OCI-LY3 (cell line): ENCODE measurements at regions not wholly inside any gene's neighbourhood (a gene's known extent, or its start where the extent isn't known, plus 50 kb on each side); places are given as distances from the start of the nearest gene placed in this dataset.
A peak's percentile ranks its signal among the peaks of the same experiment; 100 is the strongest.

Experiments used
- H2AFZ ChIP-seq: fragments of 200-600, 300-600 bp; shearing (Covaris generic); 2 replicates; pipeline ENCODE4 v1.6.0; 2014; ENCODE audit warnings: antibody characterized with exemption, low read depth, low read length
- H3K27ac ChIP-seq: fragments of 200-600, 300-600 bp; sonication (generic); 2 replicates; pipeline ENCODE4 v1.5.1; 2014; ENCODE audit warnings: mild to moderate bottlenecking, low read length, moderate library complexity, mixed read lengths
- H3K27me3 ChIP-seq: fragments of 200-600, 300-600 bp; sonication (generic); 2 replicates; pipeline ENCODE4 v1.6.1; 2014; ENCODE audit warnings: low read depth, low read length, mixed read lengths
- H3K36me3 ChIP-seq: fragments of 200-600, 300-600 bp; sonication (generic); replicated peaks from 2 replicates; pipeline ENCODE3; 2014; ENCODE audit warnings: low read depth, low read length, mixed read lengths
- H3K4me1 ChIP-seq: fragments of 300-600, 200-600 bp; sonication (generic); 2 replicates; pipeline ENCODE4 v1.6.1; 2014; ENCODE audit warnings: low read length, mixed read lengths
- H3K4me2 ChIP-seq: fragments of 200-600, 300-600 bp; sonication (generic); 2 replicates; pipeline ENCODE4 v1.6.1; 2014; ENCODE audit warnings: low read length, mixed read lengths
- H3K4me3 ChIP-seq: fragments of 300-600, 200-600 bp; sonication (generic); 2 replicates; pipeline ENCODE4 v1.5.1; 2014; ENCODE audit warnings: antibody characterized with exemption, mild to moderate bottlenecking, low read length, moderate library complexity
- H3K79me2 ChIP-seq: fragments of 300-600, 200-600 bp; shearing (Covaris generic); 2 replicates; pipeline ENCODE4 v1.6.1; 2014; ENCODE audit warnings: mild to moderate bottlenecking, low read length, mixed read lengths
- H3K9ac ChIP-seq: fragments of 300-600, 200-600 bp; shearing (Covaris generic); 2 replicates; pipeline ENCODE4 v1.6.0; 2014; ENCODE audit warnings: mild to moderate bottlenecking, low read length, moderate library complexity
- H3K9me3 ChIP-seq: fragments of 200-600, 300-600 bp; shearing (Covaris generic); 2 replicates; pipeline ENCODE4 v1.6.1; 2014; ENCODE audit warnings: low read length, mixed read lengths; ENCODE audit not compliant: insufficient read depth
- H4K20me1 ChIP-seq: fragments of 200-600, 300-600 bp; sonication (generic); 2 replicates; pipeline ENCODE4 v1.6.1; 2016; ENCODE audit warnings: low read length, mixed read lengths; ENCODE audit not compliant: insufficient read depth
- CTCF ChIP-seq: fragments of 200-600, 300-600 bp; sonication (generic); IDR thresholded peaks from 2 replicates; pipeline ENCODE4 v1.5.1; 2014; ENCODE audit warnings: antibody characterized with exemption, low read length, low read depth
- EZH2phosphoT487 ChIP-seq: fragments of 200-600 bp; shearing (Covaris generic); IDR thresholded peaks from 2 replicates; pipeline ENCODE4 v1.6.1; 2018; ENCODE audit warnings: antibody characterized with exemption, mixed run types, low read depth

GRCh38 chr10:81722399-81722798, 152.6 kb upstream of the NRG3 start:
- Histone ChIP-seq H3K9ac (no peak overlapping the region), H3K27ac (peak overlapping the region; percentile 81), H3K4me3 (no peak overlapping the region), H4K20me1 (no peaks in the 10 kb centered on the region), H3K4me1 (peaks cover 51% of the 10 kb centered on the region), H3K79me2 (no peaks in the 10 kb centered on the region), H3K36me3 (peaks cover 7% of the 10 kb centered on the region), H3K4me2 (peak overlapping the region; percentile 50), H2AFZ (no peak overlapping the region), H3K27me3 (no peaks in the 10 kb centered on the region), H3K9me3 (no peaks in the 10 kb centered on the region)
- TF ChIP-seq EZH2phosphoT487 (no peak), CTCF (no peak)

GRCh38 chr10:81724431-81724830, 150.6 kb upstream of the NRG3 start:
- H3K4me1 ChIP-seq: peaks cover 63% of the 10 kb centered on the region
- H3K36me3 ChIP-seq: peaks cover 7% of the 10 kb centered on the region
- peak overlapping the region; percentile 99 for H3K27ac ChIP-seq
- H2AFZ ChIP-seq: no peak overlapping the region
- no peaks in the 10 kb centered on the region for H3K27me3 ChIP-seq
- H3K4me2 ChIP-seq: peak overlapping the region; percentile 73
- TF ChIP-seq CTCF: no peak
- no peak for TF ChIP-seq EZH2phosphoT487
- no peaks in the 10 kb centered on the region for H3K79me2 ChIP-seq
- no peaks in the 10 kb centered on the region for H3K9me3 ChIP-seq
- H3K9ac ChIP-seq: peak overlapping the region; percentile 63
- H3K4me3 ChIP-seq: peak overlapping the region; percentile 27; the same call in 1 of the 2 replicates
- H4K20me1 ChIP-seq: no peaks in the 10 kb centered on the region

GRCh38 chr10:81725851-81726250, 149.1 kb upstream of the NRG3 start:
- H3K4me3 ChIP-seq: no peak overlapping the region
- peaks cover 63% of the 10 kb centered on the region for H3K4me1 ChIP-seq
- H2AFZ ChIP-seq: no peak overlapping the region
- H3K79me2 ChIP-seq: no peaks in the 10 kb centered on the region
- no peaks in the 10 kb centered on the region for H3K27me3 ChIP-seq
- no peaks in the 10 kb centered on the region for H3K9me3 ChIP-seq
- no peak overlapping the region for H3K9ac ChIP-seq
- TF ChIP-seq EZH2phosphoT487 (no peak), CTCF (no peak)
- H4K20me1 ChIP-seq: no peaks in the 10 kb centered on the region
- H3K4me2 ChIP-seq: no peak overlapping the region
- H3K36me3 ChIP-seq: peaks cover 7% of the 10 kb centered on the region
- H3K27ac ChIP-seq: no peak overlapping the region; the same call in 1 of the 2 replicates

- no peak overlapping the region for H3K4me2 ChIP-seq
- no peaks in the 10 kb centered on the region for H3K27me3 ChIP-seq
- H3K27ac ChIP-seq: no peak overlapping the region
- no peaks in the 10 kb centered on the region for H3K9me3 ChIP-seq
- no peak overlapping the region for H2AFZ ChIP-seq
- TF ChIP-seq CTCF (no peak), EZH2phosphoT487 (no peak)
- peaks cover 7% of the 10 kb centered on the region for H3K36me3 ChIP-seq
- H4K20me1 ChIP-seq: no peaks in the 10 kb centered on the region
- H3K79me2 ChIP-seq: no peaks in the 10 kb centered on the region
- H3K4me1 ChIP-seq: peaks cover 51% of the 10 kb centered on the region
- no peak overlapping the region for H3K9ac ChIP-seq
- H3K4me3 ChIP-seq: no peak overlapping the region
These were observed 146.3 kb upstream of the NRG3 start for GRCh38 chr10:81728692-81729091.
